C4-2B (cell line): ENCODE measurements at regions not wholly inside any gene's neighbourhood (a gene's known extent, or its start where the extent isn't known, plus 50 kb on each side); places are given as distances from the start of the nearest gene placed in this dataset.

Experiments used
- H3K27ac ChIP-seq: fragments of 450-650 bp; 2 replicates; pipeline ENCODE4 v1.5.1; 2017
- CTCF ChIP-seq: fragments of 450-650 bp; conservative IDR thresholded peaks from 2 replicates; pipeline ENCODE4 v1.5.1; 2017; ENCODE audit warnings: mild to moderate bottlenecking
- ZFX ChIP-seq: fragments of 450-650 bp; IDR thresholded peaks from 2 replicates; pipeline ENCODE4 v1.6.1; 2017

DNA sequence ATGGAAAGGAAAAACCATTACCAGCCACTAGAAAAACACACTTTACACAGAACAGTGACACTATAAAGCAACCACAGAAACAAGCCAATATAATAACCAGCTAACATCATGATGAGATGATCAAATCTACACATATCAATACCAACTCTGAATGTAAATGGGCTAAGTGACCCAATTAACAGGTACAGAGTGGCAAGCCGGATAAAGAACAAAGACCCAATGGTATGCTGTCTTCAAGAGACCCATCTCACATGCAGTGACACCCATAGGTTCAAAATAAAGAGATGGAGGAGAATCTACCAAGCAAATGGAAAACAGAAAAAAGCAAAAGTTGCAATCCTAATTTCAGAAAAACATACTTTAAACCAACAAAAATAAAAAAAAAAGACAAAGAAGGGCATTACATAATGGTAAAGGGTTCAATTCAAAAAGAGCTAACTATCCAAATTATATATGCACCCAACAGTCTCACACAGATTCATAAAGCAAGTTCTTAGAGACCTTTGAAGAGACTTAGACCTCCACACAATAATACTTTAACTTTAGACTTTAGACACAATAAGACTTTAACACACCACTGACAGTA, 160.3 kb upstream of the TMEM45B start:
- no peak overlapping the region for H3K27ac ChIP-seq
- TF ChIP-seq ZFX (no peak), CTCF (no peak)

DNA sequence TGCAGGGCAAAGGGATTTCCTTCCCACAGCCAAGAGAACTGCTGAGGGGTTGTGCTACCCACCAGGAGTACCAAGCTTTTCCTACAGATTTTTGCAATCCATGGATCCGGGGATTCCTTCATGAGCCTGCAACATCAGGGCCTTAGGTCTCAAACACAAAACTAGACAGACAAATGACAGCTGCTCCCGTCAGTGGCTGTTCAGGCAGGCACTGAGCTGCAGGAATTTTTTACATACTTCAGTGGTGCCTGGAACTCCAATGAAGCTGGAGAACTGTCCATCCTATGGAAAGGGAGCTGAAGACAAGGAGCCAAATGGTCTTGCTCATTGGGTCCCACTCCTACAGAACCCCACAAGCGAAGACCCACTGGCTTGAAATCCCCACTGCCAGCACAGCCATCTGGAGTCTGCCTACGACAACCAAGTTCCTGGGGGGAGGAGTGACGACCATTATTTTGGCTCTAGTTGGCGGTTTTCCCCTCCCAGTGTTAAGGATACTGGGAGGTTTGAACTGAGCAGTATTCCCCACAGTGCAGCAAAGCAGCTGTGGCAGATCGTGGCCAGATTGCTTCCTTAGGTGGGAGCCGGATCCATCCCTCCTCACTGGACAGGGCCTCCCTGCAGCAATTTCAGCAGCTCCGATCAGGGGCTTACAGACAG, 157.7 kb upstream of the TMEM45B start:
- no peak for TF ChIP-seq ZFX
- no peak for TF ChIP-seq CTCF
- no peak overlapping the region for H3K27ac ChIP-seq

DNA sequence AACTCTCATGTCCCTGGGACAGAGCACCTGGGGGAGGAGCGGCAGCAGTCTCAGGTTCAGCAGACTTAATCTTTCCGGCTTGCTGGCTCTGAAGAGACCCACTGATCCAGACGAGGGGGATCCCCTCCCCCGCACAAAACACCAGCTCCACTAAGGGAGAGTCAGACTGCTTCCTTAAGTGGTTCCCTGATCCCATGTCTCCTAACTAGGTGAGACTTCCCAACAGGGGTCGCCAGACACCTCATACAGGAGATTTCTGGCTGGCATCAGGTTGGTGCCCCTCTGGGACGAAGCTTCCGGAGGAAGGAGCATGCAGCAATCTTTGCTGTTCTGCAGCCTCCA, 157.2 kb upstream of the TMEM45B start:
- H3K27ac ChIP-seq, result no peak overlapping the region
- no peak for TF ChIP-seq ZFX

DNA sequence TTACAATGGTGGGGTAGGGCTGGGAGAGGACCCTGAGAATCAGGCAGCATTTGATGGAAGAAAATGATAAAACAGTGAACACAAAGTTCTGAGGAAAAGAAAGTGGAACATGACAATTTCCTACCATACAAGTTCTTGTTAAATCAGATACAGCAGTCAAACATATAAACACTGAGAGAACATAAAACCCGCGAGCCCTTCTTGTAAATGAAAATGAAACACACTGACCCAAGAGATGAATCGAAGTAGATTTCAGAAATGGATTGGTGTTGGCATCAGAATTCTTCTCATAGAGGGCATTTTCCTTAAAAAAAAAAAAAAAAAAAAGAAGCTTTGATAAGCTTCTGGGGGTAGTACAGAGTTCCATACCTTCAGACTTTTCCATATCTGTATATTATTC, 134.7 kb upstream of the TMEM45B start:
- no peak overlapping the region for H3K27ac ChIP-seq
- no peak for TF ChIP-seq ZFX
- TF ChIP-seq CTCF, result no peak

DNA sequence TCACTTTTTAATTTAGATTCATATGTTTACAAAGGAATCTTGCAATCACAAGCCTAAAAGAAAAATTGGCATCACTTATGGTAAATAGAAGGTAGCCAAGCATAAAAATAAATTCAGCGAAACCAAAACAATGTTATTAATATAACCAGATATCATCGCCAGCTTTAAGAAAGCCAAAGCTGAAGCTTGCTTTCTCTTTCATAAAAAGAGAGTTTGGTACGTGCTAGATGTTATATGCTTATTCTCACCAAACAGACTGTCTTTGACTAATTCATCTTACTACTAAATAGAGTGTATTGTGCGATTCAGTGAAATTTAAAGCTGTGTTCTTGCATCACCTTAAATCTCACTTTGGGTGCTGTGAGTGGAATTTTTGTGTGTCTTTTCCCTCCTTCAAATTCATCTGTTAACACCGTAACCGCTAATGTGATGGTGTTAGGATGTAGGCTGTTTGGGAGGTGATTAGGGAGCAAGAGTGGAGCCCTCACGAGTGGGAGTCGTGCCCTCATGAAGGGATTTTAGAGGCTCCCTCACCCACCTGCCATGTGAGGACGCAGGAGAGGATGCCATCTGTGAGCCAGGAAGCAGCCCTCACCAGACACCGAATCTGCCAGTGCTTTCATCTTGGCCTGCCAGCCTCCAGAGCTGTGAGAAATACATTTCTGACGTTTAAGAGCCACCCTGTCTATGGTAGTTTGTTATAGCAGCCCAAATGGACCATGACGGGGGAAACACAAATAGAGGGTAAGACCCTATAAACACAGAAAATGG, 134.1 kb upstream of the TMEM45B start:
- no peak overlapping the region for H3K27ac ChIP-seq
- TF ChIP-seq ZFX (no peak), CTCF (no peak)

DNA sequence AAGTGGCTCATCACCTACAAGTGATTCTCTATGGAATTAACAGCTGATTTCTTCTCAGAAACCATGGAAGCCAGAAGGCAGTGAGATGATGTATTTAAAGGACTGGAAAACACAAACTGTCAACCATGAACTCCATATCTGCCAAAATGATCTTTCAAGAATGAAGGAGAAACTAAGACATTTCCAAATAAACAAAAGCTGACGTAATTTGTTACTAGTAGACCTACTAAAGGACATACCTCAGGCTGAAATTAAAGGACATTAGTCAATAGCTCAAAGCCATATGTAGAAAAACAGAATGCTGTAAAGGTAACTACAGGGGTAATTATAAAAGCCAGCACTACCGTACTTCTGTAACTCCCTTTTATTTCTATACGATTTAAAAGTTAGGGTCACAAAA, 129.4 kb upstream of the TMEM45B start:
- H3K27ac ChIP-seq, result no peak overlapping the region
- TF ChIP-seq CTCF (no peak), ZFX (no peak)

- no peak for TF ChIP-seq ZFX
- TF ChIP-seq CTCF, result no peak
- no peak overlapping the region for H3K27ac ChIP-seq
Measured at GRCh38 chr11:129691142-129691541, 124.5 kb upstream of the TMEM45B start.
